ENCODE measurements at regions not wholly inside any gene's neighbourhood (a gene's known extent, or its start where the extent isn't known, plus 50 kb on each side); places are given as distances from the start of the nearest gene placed in this dataset.

DNA sequence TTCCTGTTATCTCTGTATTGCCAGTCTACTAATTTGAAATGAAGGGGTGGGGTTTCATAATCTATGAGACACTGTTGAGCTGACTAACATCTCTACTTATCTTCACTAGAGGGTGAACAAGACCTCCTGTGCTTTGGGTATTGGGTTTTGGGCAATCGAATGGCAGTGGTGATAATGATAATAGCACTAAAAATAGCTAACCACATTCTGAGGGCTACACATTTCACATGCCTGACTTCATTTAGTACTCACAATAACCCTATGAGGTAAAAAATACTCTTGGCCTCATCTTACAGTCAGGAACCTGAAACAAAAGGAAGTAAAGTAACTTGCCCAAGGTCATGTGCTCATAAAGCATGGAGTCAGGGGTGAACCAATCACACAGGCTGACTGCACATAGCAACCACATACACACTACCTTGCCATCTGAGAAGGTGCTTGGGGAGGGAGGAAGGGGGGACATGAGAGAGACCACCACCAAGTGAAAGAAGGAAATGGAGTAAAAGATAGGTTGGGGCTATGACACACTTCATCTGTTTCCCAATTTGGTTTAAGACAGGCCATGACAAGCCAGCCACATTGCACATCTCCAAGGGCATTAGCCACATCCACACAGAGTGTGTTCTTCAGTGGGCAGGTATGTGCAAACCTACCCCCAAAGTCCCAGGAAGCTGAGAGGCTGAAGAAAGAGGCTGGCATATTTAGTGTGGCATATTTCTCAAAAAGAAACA, 387.6 kb upstream of the DDI1 start:
- TF ChIP-seq EP300 (IDR thresholded peaks at IDR 0.05), result no peak
- TF ChIP-seq POLR2AphosphoS5 (IDR thresholded peaks at IDR 0.05), result no peak
- TF ChIP-seq, protein P1, sequence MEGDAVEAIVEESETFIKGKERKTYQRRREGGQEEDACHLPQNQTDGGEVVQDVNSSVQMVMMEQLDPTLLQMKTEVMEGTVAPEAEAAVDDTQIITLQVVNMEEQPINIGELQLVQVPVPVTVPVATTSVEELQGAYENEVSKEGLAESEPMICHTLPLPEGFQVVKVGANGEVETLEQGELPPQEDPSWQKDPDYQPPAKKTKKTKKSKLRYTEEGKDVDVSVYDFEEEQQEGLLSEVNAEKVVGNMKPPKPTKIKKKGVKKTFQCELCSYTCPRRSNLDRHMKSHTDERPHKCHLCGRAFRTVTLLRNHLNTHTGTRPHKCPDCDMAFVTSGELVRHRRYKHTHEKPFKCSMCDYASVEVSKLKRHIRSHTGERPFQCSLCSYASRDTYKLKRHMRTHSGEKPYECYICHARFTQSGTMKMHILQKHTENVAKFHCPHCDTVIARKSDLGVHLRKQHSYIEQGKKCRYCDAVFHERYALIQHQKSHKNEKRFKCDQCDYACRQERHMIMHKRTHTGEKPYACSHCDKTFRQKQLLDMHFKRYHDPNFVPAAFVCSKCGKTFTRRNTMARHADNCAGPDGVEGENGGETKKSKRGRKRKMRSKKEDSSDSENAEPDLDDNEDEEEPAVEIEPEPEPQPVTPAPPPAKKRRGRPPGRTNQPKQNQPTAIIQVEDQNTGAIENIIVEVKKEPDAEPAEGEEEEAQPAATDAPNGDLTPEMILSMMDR (IDR thresholded peaks at IDR 0.05), result no peak

Data from stomach (tissue), 4 donors.